GM04504 (cell line): ENCODE measurements at regions not wholly inside any gene's neighbourhood (a gene's known extent, or its start where the extent isn't known, plus 50 kb on each side); places are given as distances from the start of the nearest gene placed in this dataset.

Experiments used
- DNase-seq: peaks from one replicate; pipeline ENCODE4 v3.0.0-alpha.2; 2012; ENCODE audit warnings: low read depth

DNA sequence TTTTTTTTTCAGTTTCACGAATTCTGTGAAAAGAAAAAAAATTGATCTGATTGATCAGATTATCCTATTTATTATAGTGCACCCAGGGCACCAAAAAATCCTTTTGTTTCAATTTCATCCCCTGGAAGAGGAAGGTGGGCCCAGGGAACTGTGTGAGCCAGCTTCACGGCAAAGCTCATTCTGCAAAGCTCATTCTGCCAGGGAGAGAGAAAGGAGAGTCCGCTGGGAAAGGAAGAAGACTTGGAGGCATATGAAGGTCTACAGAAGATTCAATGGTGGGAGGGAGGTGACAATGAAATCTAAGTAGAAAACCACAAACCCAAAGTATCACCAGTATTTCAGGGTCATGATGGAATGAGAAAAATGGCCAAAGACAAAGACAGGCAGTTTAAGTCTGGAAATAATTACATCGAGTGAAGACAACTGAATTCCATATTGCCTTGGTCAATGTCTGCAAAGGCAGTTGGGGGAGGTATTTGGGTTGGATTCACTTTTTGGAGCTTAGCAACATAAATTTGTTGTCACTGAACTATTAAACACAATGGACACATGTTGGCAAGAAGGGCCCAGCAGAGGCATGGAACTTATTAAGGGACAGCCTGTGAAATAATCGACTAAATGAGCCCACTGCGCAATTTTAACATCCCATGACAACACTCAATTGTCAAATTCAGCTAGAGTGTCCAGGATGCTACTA, 587.8 kb upstream of the MKI67 start:
- DNase-seq = no peak

DNA sequence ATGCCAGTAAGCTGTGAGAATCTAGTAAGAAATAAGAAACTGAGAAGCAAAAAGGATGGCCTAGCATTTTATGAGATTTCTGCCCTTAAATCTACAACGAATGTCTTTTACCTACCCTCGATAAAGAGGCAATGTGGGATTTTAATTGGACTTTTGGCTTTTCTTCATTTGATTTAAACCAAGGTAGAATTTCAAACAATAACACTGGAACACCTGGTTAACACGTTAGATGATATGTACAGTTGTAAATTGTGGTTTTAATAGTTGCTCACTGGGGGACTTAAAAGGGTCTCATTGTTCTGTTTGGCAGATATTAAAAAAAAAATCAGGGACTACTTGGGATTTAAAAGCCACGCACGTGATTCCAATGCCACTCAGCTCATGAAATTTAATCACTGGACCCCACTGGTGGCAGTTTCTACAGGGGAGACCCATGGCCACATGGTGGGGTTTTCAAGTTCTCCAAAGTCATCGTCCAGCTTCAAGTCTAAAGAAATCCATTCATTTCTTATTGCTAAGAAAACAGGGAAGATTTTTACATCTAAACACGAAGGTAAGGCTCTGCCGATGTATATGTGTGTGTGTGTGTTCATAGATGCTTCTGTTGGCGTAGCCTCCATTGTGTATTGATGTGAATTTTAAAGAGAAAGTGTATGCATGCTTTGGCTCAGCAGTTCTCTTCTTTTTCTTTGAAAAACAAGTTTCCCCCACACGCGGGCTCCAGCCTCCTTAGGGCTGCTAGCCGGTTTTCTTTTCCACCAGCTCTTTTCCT, 588.6 kb upstream of the MKI67 start:
- DNase-seq = no peak

DNA sequence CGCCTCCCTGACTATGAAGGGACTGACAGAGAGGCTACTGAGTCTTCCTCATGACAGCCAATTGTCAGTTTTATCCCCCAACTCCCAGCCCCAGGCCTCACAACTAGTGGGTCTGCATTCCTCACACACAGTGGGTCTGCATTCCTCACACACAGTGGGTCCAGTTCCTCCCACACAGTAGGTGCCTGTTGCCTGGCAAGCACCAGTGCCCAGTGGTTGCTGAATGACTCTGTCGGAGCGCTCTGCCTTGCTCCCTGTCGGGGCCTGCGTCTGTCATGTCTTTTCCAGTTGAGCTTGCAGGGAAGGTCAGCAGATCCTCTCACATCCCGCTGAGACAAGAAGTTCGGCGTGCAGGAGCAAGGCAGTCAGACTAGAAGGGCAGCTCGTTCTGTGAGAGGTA, 590.0 kb upstream of the MKI67 start:
- DNase-seq = no peak

DNA sequence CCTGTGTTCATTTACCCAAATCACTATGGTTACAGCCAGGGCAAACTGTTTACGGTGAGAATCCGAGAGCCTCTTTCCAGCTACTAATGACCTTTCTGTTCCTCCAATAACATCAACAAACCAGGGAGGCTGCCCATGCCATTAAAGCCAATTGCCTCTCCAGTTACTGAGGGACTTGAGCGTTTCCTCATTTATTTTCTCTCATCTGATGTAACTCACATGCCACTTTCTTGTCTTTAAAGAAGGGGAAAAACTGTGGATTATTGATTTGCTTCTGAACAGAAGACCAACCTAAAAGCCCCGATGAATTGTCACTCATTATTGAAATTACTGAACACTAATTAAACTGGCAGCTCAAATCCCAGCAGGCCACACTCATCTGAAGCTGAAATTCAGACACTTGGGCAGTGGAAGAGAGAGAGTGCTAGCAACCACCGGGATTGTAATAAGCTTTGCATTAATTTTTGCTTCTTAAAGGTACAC, 595.8 kb upstream of the MKI67 start:
- DNase-seq = no peak

DNA sequence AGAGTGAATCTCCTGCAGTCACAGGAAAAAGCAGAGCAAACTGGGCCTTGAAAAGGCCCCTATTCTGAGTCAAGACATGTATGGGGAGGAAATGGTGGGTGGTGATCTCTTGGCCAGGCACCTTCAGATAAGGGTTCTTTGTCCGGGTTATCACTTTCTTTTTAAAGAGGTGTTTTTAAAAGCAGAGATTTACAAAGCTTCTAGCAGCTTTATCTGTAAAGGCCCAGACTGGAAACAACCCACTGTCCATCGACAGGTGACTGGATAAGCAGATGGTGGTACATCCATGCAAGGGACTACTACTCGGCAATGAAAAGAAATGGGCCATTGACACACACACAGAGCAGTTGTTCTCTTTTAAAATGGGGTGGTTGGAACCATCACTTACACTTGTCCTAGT, 596.7 kb upstream of the MKI67 start:
- no peak for DNase-seq

DNA sequence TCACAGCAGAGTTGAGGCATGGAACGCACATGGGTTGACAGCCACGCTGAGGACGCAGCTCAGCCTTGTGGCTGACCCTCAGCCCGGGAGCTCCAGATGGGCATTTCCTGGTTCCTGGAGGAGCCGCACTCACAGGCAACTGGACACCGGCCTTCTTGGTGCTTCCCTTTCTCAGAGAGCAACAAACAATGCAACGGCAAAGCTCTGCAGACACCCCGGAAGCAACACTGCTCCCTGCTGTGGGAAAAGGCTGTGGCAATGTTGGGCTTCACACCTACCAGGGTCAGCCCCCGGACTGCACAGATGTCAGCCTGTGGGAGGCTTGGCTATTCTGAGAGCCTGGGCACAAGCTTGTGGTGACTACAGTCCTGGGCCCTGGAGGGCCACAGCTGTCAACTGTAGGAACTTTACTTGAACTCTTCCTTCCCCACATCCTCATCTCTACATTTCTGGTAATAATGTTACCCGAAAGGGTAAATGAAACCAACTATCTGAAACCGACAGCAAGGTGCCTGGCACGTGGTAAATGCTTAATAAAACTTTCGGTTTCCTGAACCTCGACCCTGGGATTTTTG, 597.5 kb upstream of the MKI67 start:
- no peak for DNase-seq

DNA sequence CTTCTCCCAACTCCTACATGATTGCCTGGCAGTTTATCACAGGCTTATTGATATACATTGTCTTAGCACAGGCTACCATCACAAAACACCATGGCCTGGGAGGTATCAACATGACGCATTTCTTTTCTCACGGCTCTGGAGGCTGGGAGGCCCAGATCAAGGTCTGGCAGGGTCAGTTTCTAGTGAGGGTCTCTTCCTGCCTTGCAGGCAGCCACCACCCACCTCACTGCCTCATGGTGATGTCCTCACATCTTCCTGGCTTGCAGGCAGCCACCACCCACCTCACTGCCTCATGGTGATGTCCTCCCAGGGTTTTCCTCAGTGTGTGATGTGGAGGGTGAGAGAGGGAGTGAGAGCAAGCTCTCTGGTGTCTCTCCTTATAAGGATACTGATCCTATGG, 599.3 kb upstream of the MKI67 start:
- DNase-seq = no peak

DNA sequence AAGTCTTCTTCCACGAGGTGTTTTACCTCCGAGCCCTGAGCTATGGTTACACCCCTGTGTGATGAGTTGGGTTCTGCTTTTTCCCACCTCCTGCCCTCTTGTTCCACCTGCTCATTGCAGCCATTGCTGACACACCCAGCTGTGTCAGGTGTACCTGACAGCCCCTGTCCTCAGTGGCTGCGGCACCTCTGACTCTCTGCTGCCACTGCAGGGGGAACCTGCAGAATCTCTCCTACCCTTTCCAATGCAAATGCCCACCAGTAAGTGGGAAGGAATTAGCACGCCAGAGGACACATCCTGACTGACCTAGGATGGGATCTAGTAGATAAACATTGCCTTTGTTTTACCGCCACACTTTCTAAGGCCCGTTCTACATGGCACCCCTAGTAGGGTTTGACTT, 600.9 kb upstream of the MKI67 start:
- no peak for DNase-seq

DNA sequence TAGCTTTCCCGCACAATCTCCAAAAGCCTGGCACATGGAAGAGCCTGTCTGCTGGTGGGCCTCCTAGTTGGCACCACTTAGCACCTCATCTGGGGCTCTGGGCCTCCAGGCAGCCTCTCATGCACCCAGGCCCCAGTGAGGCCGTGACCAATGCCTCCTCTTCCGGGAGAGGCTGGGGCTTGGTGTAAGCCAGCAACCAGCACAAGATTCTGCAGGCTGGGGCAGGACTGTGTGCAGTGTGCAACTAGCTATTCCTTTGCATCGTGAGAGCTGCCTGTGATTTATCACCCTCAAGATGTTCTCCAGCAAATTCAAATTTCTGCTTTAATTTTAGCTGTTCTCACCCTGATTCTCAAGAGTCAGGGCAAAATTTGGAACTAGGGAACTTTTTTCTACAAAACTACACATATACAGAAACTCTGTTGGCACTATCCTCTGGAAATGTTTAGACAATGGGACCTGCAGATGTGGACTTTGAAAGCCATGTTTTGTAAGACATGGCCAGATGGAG, 603.7 kb upstream of the MKI67 start:
- DNase-seq = no peak

DNA sequence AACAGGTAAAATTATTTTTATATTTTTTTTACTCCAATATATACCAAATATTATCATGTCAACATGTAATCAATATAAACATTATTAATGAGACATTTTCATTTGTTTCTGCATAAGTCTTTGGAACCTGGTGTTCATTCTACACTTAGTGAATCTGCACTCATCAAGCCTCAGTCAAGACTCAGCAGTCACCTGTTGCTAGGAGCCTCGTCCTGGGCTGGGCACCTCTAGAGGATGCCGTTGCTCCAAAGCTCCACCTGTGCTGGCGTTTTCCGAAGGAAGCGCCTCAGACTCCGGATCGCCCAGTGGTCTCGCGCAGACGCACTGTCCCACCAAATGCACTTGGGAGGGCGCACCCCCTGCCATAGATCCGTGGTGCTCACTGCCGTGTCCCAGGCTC, 604.7 kb upstream of the MKI67 start:
- no peak for DNase-seq

DNA sequence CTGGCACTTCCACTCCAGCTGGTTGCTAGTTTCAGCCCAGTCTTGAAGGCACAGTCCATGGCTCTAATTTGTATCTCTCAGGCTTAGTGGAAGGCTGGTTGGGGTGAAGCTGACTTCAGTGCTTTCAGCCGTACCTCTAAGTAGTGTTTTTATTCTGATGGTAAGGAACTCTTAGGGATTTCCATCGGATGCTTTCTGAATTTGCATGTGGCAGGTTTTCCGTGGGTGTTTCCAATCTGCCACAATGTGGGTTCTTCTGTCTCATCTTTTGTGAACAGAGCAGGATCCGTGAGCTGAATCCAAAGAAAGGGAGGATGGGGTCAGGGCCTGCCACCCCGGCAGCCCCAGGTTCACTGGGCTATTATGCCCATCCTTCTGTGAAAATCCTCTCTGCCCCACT, 607.9 kb upstream of the MKI67 start:
- no peak for DNase-seq

DNA sequence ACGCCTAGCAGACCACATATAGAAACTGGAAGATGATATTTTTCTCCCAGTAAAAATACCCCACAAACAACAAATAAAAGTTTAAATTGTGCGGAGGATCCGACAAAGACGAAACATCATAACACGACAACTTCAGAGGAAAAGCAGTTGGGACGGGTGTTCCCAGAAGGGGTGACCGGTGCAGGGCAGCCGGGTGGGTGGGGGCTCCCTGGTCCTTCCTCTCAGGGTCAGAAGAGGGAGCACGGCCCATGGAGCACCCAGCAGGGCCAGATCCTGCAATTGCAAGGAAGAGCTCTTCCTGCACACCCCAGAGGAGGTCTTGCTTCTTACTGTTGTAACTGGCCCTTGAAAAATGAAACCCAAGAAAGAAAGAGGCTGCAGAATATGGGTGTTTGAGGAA, 608.5 kb upstream of the MKI67 start:
- DNase-seq = no peak

DNA sequence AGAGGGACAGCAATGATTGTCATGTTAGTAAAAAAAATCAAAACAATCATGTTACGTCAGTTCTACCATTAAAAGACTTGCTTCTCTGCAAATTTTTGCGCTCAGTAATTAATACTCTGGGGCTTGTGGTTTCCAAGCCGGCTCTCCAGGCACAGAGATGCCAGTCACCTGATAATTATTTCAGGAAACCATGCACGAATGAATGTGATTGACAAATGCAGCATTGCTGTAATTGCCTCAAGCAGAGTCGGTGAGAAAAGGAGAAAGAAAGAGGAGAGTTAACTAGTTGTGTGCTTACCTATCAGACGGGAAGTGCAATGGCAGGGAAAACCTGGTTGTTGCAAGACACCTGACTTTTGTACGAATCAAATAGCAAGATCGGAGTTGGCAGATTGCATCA, 609.8 kb upstream of the MKI67 start:
- DNase-seq = no peak

DNA sequence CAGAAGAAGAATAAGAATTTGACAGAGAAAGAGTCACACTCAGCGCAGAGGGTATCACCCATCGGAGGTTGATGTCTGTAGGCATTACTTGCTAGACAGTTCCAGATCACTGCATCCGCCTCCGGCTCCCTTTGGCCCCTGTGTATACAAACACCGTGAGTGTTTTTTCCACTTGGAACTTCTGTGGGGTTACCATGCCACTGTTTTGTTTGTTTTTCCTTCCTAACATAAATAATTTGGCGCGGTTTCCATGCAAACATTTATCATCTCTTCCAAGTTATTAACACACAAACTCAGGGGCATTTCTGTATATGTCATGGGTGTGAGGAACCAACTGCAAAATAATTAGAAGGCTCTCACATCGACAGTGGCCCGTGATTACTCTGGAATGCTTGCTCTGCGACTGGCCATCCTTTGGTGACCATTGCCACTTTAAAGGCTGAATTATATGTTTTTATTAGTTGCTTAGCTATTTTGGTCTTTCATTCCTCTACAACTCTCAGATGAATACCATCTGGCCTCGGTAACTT, 612.2 kb upstream of the MKI67 start:
- no peak for DNase-seq

DNA sequence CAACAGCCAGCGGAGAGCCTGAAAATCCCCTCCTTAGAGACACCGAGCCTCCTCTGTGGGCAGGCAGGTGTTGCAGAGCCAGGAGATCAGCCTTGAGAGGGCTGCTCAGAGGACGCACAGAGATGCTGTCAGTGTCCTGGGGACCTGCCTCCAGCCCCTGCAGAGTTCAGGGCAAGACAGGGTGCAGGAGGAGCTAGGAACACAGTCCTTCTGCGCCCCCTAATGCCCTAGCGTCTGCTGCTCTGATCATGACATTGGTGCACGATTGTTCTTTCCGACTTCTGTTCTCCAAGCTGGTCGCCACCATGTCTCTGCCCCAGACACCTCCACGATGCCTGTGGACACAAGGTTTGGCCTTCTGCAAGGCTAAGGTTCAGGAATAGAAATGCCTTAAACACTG, 613.7 kb upstream of the MKI67 start:
- DNase-seq = no peak

DNA sequence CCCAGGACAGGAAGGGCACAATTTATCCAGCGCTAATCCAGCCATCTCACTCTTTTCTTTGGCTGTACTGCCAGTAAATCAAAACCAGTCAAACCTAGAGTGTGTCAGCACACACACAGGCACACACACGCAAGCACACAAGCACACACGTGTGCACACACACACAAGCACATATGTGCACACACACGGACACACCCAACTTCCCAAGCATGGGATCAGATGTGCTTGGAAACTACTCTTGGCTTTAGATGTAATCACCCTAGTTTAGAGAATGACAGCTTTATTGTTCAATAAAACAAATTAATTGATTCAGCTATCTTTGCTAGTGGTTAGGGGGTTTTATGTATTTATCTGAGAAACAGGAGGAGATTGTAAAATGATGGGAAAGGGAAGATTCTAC, 615.0 kb upstream of the MKI67 start:
- no peak for DNase-seq

DNA sequence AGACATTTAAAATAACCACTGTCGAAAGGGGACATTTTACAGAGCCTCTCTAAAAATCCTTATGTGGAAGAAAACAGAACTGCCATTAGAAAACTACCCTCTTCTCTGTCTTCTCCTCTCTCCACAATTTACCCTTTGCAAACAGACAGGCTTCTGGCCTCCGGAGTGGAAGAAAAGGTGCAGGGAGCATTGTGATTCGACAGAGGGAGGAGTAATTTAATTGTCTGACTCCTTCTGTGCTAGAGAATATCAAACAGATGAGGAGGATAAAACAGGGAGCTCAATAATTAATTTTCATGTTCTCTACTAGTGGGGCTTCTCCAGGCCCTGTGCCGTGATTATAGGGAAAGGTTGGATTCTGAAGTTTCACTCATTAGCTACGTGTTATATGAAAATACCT, 615.5 kb upstream of the MKI67 start:
- DNase-seq = no peak

DNA sequence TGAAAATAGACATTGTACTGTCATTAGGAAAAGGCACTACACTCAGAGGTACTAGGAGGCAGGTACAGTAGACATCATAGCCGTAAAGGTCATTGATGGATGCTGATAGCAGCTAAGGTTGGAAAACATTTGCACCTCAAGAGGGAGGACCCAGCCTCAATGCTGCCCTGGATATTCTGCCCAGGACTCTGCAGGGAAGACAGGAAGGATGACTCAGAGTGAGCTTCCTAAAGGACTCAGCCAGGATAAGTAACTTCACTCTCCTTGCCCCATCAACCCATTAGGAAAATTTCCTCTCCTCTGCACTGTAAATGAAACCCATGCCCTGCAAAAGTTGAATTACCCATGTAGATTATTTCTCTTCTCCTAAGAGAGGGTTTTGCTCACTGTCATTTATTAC, 617.9 kb upstream of the MKI67 start:
- DNase-seq = no peak

DNA sequence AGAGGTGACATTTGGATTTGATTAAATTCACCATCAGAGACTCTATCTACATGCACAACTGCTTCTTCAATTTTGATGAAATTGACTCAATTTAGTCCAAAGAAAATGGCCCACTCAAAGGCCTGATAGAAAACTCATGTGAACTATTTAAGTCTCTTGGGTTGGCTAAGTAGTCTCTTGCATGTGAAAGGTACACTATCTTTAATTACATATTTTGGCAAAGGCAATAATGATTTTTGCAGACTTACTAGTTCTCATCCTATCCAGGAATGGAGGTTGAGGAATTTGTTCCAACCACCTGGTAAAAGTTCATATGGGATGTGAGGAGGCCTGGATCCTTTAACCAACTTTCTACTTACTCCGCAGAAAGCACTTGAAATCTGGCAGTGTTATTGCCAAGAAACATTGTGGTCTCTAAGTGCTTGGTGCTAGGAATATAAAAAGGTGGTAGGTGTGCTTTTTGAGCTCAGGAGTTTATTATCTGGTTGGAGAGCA, 618.6 kb upstream of the MKI67 start:
- no peak for DNase-seq

DNA sequence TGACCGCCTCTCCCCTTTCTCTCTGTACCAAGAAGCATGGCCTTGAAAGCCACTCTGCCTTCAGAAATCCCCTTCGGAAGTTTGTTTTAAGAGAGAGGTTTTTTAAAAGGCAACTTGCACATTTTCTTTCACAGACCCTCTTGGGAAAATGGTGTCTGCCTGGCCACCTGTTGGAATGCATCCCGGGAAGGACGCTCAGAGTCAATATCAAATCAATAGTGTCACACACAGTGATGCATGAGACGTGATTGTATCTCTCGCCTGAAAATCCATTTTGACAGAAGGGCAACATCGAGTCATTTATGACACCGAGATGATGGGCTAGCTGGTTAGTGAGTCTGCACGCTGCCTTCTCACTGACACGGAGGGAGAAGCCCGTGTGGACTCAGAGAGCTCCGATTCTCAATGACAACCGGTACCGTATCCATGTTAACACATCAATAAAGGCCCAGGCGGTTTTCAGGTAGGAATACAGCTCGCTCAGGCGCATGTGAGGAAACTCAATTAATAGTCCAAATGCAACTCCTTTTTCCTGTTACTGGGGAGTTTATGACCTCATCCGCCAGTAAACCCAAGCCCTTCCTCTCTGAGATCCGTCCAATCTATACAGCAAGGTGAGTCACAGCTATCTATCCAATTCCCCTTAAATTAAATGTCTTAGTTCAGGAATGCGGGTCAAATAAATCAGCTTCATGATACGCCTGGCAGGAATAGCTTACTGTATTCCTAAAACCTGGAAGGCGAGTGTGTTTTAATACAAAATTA, 621.5 kb upstream of the MKI67 start:
- no peak for DNase-seq

DNA sequence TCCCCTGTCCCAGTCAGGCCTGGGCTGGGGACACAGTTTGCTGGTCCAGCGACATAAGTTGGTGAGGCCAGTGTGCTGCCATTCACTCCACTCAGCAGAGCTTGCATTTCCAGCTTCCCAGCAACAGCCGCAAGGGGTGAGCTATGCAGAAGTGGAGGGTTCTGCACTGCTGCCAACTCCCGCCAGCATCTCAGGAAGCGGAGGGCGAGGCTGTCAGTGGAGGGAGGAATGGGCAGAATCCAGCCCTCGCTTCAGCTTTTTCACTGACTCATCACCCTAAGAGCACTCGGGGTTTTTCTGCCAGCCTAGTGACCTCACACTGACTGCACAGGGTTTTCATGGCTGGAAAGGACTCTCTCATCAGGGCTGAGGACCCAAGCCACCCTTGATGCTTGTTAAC, 625.1 kb upstream of the MKI67 start:
- no peak for DNase-seq

DNA sequence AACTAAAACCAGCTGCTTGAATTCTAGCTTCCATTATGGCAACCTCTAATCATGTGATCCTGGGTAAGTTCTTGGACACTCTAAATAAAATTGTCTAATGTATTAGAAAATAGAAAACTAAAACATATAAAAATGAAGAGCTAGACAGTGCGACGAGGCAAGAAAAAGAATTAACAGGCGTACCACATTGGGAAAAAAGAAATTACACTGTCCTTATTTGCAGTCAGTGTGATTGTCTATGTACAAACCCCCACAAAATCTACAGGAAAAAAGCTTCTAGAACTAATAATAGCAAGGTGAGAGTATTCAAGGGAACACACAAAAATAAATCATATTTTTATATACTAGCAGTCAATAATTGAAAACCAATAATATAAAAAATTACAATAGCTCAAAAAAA, 625.6 kb upstream of the MKI67 start:
- DNase-seq = no peak
